ENCODE measurements at regions not wholly inside any gene's neighbourhood (a gene's known extent, or its start where the extent isn't known, plus 50 kb on each side); places are given as distances from the start of the nearest gene placed in this dataset.

- peak; percentile 36 for DNase-seq
These were observed 64.4 kb upstream of the TM9SF2 start for GRCh38 chr13:99436686-99437416.

- no peak for DNase-seq
These were observed 62.2 kb upstream of the TM9SF2 start for GRCh38 chr13:99439048-99439447.

- no peak for DNase-seq
These were observed 61.2 kb upstream of the TM9SF2 start for GRCh38 chr13:99439850-99440604.

GRCh38 chr13:99442273-99442895 is 58.9 kb upstream of the TM9SF2 start:
- peak; percentile 1 for DNase-seq

GRCh38 chr13:99446242-99446641 is 55.0 kb upstream of the TM9SF2 start:
- DNase-seq: no peak

- DNase-seq: no peak
These were observed 52.7 kb upstream of the TM9SF2 start for GRCh38 chr13:99448546-99448945.

- DNase-seq: no peak
These were observed 50.9 kb upstream of the TM9SF2 start for GRCh38 chr13:99450416-99450815.
